ENCODE measurements at regions not wholly inside any gene's neighbourhood (a gene's known extent, or its start where the extent isn't known, plus 50 kb on each side); places are given as distances from the start of the nearest gene placed in this dataset.

GRCh38 chr7:133186060-133186459, 66.8 kb upstream of the EXOC4 start:
- DNase-seq (ENCODE audit: extremely low read depth in 1 of 11, low read depth in 9 of 11, low spot score in 4 of 11) = no peak

DNA sequence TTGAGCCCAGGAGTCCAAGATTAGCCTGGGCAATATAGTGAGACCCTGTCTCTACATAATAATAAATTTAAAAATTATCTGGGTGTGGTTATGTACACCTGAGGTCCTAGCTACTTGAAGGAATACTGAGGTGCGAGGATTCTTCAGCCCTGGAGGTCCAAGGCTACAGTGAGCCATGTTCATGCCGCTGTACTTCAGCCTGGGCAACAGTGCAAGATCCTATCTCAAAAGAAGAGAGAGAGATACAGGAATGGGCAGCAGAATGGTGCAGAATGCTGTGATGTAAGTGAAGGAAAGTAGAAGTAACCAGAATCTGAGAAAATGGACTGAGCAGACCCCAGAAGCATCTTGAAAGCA, 62.7 kb upstream of the EXOC4 start:
- no peak for DNase-seq (ENCODE audit: extremely low read depth in 1 of 11, low read depth in 9 of 11, low spot score in 4 of 11)

- no peak for DNase-seq (ENCODE audit: extremely low read depth in 1 of 11, low read depth in 9 of 11, low spot score in 4 of 11)
These were observed 62.2 kb upstream of the EXOC4 start for GRCh38 chr7:133190650-133191049.

GRCh38 chr7:133191787-133192186, 61.1 kb upstream of the EXOC4 start:
- DNase-seq (ENCODE audit: extremely low read depth in 1 of 11, low read depth in 9 of 11, low spot score in 4 of 11) = no peak

DNA sequence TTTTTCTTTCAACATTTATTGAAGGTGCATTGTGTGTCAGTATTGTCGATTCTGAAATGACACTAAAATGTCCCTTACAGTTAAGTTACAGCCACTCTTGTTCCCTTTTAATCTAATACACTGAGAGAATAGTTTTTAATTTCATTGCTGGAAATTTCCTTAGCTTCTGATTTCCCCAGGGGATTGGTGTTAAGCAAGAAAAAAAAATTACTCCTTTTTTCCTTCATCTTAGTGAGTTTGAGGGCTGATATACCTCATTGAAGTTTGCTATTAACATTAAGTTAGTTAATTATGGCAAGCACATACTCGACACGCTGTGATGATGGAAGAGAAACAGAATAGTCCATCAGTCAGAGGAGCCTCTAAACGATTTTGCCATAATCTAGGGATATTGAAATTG, 57.0 kb upstream of the EXOC4 start:
- no peak for DNase-seq (ENCODE audit: extremely low read depth in 1 of 11, low read depth in 9 of 11, low spot score in 4 of 11)

DNA sequence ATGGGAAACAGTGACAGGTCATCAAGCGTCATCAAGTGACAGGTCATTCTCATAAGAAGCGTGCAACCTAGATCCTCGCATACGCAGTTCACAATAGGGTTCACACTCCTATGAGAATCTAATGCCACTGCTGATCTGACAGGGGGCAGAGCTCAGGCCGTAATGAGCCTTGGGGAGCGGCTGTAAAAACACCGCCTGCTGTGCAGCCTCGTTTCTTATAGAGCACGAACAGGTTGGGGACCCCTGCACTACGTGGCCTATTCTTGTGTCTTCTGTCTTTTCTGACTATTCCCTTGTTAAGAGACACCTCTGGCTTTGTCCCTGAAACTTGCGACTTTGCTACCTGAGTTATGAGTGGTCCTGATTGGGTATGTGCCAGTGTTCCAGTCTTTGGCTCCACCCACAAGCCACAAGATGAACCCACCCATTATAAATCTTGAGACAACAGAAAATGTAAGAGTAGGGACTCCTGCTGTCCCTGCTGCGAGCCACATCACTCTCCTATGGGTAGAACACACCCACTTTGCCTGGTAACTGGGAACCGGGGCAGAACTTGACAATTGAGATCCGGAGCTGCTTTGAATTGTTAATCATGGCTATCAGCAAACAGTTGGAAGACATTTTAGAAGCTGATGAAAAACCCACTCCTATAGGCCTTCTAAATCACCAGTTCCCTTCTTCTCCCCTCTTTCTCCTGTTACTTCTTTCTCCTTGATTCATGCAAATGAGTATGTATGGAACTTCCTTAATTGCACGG, 55.8 kb upstream of the EXOC4 start:
- peak in 1 of 11 donors; percentile 2 for DNase-seq (ENCODE audit: extremely low read depth in 1 of 11, low read depth in 9 of 11, low spot score in 4 of 11)

GRCh38 chr7:133197972-133198544, 54.8 kb upstream of the EXOC4 start:
- peak in 1 of 11 donors; percentile 5 for DNase-seq (ENCODE audit: extremely low read depth in 1 of 11, low read depth in 9 of 11, low spot score in 4 of 11)

- no peak for DNase-seq (ENCODE audit: extremely low read depth in 1 of 11, low read depth in 9 of 11, low spot score in 4 of 11)
These were observed 53.0 kb upstream of the EXOC4 start for GRCh38 chr7:133199831-133200230.

- DNase-seq (ENCODE audit: extremely low read depth in 1 of 11, low read depth in 9 of 11, low spot score in 4 of 11) = no peak
These were observed 51.4 kb upstream of the EXOC4 start for GRCh38 chr7:133201470-133201869.

GRCh38 chr7:133202942-133203341, 49.9 kb upstream of the EXOC4 start:
- DNase-seq (ENCODE audit: extremely low read depth in 1 of 11, low read depth in 9 of 11, low spot score in 4 of 11) = no peak

Measured in renal cortex interstitium (tissue), 11 donors.